GM18858 (cell line): ENCODE measurements at regions not wholly inside any gene's neighbourhood (a gene's known extent, or its start where the extent isn't known, plus 50 kb on each side); places are given as distances from the start of the nearest gene placed in this dataset.
"Not testable (repeated sequence)": the region's sequence is repeated elsewhere in the genome, so short reads cannot be mapped to it uniquely, and the experiment has no call there.

Experiments used
- ATAC-seq: cut with Tn5 transposase; IDR thresholded peaks from one replicate; pipeline ENCODE4 v1.9.1; 2021; ENCODE audit not compliant: unreplicated experiment

DNA sequence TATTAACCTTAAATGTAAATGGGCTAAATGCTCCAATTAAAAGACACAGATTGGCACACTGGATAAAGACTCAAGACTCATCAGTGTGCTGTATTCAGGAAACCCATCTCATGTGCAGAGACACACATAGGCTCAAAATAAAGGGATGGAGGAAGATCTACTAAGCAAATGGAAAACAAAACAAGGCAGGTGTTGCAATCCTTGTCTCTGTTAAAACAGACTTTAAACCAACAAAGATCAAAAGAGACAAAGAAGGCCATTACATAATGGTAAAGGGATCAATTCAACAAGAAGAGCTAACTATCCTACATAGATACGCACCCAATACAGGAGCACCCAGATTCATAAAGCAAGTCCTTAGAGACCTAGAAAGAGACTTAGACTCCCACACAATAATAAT, 80.1 kb upstream of the NPSR1 start:
- not testable (repeated sequence) for ATAC-seq

- not testable (repeated sequence) for ATAC-seq
Observed at GRCh38 chr7:34581698-34582097, 76.3 kb upstream of the NPSR1 start.

GRCh38 chr7:34584526-34584925, 73.5 kb upstream of the NPSR1 start:
- no peak for ATAC-seq

DNA sequence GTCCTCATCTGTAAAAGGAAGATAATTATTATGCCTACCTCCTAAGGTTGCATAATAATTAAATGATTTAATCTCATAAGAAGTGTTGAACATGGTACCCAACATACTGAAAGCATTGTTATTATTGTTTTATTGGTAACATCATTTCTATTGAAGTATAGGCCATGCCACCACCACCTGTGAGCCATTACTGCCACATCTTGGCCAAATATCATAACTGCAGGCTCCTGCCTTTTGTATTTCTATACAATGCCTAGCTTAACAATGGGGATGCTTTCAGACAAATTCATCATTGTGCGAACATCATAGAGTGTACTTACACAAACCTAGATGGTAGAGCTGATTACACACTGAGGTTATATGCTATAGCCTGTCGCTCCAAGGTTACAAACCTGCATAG, 61.1 kb upstream of the NPSR1 start:
- ATAC-seq: no peak

- ATAC-seq: no peak
Observed at GRCh38 chr7:34603711-34604444, 54.1 kb upstream of the NPSR1 start.
